Heart right ventricle (tissue), 16 donors: ENCODE measurements at regions not wholly inside any gene's neighbourhood (a gene's known extent, or its start where the extent isn't known, plus 50 kb on each side); places are given as distances from the start of the nearest gene placed in this dataset.

Experiments
- ATAC-seq, 8 donors: fragments of 200-7000 bp; cut with Tn5 transposase; one replicate each; pipeline ENCODE4 v1.9.1; 2020; ENCODE audit warnings: mild to moderate bottlenecking in 8 of 8, moderate library complexity in 8 of 8, moderate number of reproducible peaks in 1 of 8
- DNase-seq, 2 donors: peaks; one replicate each; pipeline ENCODE4 v3.0.0-alpha.2; 2020
- H3K27ac ChIP-seq, 10 donors: fragments of 200-600 bp; sonication (generic) in 2 of 10; one replicate each; pipeline versions ENCODE4 v1.5.0 to v1.8.0; 2020 to 2022; ENCODE audit warnings: mild to moderate bottlenecking in 3 of 10
- H3K27me3 ChIP-seq, 7 donors: fragments of 200-600 bp; one replicate each; pipeline ENCODE4 v1.8.0; 2021 to 2022; ENCODE audit warnings: mild to moderate bottlenecking in 2 of 7
- H3K36me3 ChIP-seq, 9 donors: fragments of 200-600 bp; sonication (generic) in 1 of 9; one replicate each; pipeline versions ENCODE4 v1.5.0 to v1.8.0; 2020 to 2022; ENCODE audit warnings: mild to moderate bottlenecking in 2 of 9
- H3K4me1 ChIP-seq, 9 donors: fragments of 200-600 bp; sonication (generic) in 1 of 9; one replicate each; pipeline versions ENCODE4 v1.5.0 to v1.8.0; 2020 to 2022; ENCODE audit warnings: mild to moderate bottlenecking in 4 of 9
- H3K4me3 ChIP-seq, 10 donors: fragments of 200-600 bp; sonication (generic) in 2 of 10; one replicate each; pipeline versions ENCODE4 v1.5.0 to v1.8.0; 2020 to 2022; ENCODE audit warnings: mild to moderate bottlenecking in 7 of 10, moderate library complexity in 2 of 10
- H3K9me3 ChIP-seq, 11 donors: fragments of 200-600 bp in 10 of 11; sonication (generic) in 2 of 11; one replicate each; pipeline versions ENCODE4 v1.5.0 to v1.8.0; 2013 to 2022; ENCODE audit warnings: mild to moderate bottlenecking in 2 of 11, control low read depth in 1 of 11, moderate library complexity in 1 of 11
- WGBS, 2 donors: extraction: QIAGEN DNeasy Blood & Tissue Kit; methylation state at CpG; one replicate each; pipeline ENCODE4 v1.1.7; 2013; ENCODE audit warnings: inconsistent platforms in 1 of 2; 5-methylcytosine and 5-hydroxymethylcytosine counted together
- intact Hi-C, 10 donors: fragments of 100-400 bp; cut with DNase I; formaldehyde crosslinking; loops; one replicate each; pipeline versions ENCODE4 v1.11.1 to v1.14.2; 2022
- TF ChIP-seq, protein P1 (sequence below), 9 donors: fragments of 200-600 bp; sonication (generic) in 2 of 9; IDR thresholded peaks; one replicate each; pipeline versions ENCODE4 v1.5.0 to v1.8.0; 2021 to 2022; ENCODE audit warnings: antibody characterized with exemption in 9 of 9, mild to moderate bottlenecking in 5 of 9, moderate library complexity in 1 of 9
- donor health status: Arrhythmogenic right ventricular cardiomyopathy.
- donor health status: ischemic (EF 13 %, LVEDD 7.1; RV severe dilation, severe dysfunction).
- donor health status: healthy with polysubstance abuse.
- donor health status: DM: no; HTN: yes; CAD: no.
- donor health status: DM: no; HTN: no; CAD: no.
- donor health status: ischemic (EF 25% LVEDD 6.9; RV normal size, moderate dysfunction).
- donor health status: ischemic (EF 25% LVEDD 5.7; RV mildly dilated, moderate dysfunction).
- donor health status: healthy.
- donor health status: DM: yes; HTN: yes; CAD: no.
- donor health status: Ischemic cardiomyopathy.
- donor health status: ischemic (EF 35%, LVEDD 5.7; RV mildly dilated, moderate dysfunction).
- donor health status: nonischemic (EF 11% LVEDD 7.7; RV severe dilation, severe dysfunction).
- donor health status: DM: yes; HTN: yes; CAD: no.
- donor health status: PGD.
- donor health status: ischemic (EF 29% LVEDD 5.4; RV normal size, mild dysfunction).
- donor health status: nonischemic (EF 23%, LVEDD 6.1; RV moderate dilation, normal function).

GRCh38 chr15:96047255-96047931 is 283.1 kb upstream of the NR2F2 start:
- Histone ChIP-seq H3K4me1 (peaks cover 6 to 40% (median 23%) of the 10 kb centered on the region in 9 donors), H3K9me3 (peaks cover 0 to 6% (median 0%) of the 10 kb centered on the region in 11 donors), H3K36me3 (no peaks in the 10 kb centered on the region), H3K4me3 (peak overlapping the region in 3 of 10 donors; percentile 17 to 23 (median 18)), H3K27me3 (peaks cover 0 to 13% (median 0%) of the 10 kb centered on the region in 7 donors), H3K27ac (peak overlapping the region; percentile 3 to 76 (median 49))
- DNase-seq = peak in 1 of 2 donors; percentile 18
- TF ChIP-seq, protein P1, sequence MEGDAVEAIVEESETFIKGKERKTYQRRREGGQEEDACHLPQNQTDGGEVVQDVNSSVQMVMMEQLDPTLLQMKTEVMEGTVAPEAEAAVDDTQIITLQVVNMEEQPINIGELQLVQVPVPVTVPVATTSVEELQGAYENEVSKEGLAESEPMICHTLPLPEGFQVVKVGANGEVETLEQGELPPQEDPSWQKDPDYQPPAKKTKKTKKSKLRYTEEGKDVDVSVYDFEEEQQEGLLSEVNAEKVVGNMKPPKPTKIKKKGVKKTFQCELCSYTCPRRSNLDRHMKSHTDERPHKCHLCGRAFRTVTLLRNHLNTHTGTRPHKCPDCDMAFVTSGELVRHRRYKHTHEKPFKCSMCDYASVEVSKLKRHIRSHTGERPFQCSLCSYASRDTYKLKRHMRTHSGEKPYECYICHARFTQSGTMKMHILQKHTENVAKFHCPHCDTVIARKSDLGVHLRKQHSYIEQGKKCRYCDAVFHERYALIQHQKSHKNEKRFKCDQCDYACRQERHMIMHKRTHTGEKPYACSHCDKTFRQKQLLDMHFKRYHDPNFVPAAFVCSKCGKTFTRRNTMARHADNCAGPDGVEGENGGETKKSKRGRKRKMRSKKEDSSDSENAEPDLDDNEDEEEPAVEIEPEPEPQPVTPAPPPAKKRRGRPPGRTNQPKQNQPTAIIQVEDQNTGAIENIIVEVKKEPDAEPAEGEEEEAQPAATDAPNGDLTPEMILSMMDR (IDR thresholded peaks at IDR 0.05) = no peak
- ATAC-seq = peak; percentile 56 to 91 (median 74)
- WGBS, 2 donors = 11 to 15% methylated on average over 14 of the region's 14 CpGs
- intact Hi-C loops = no loop called here

- no peak for DNase-seq
- Histone ChIP-seq H3K36me3 (no peaks in the 10 kb centered on the region), H3K9me3 (peaks cover 0 to 6% (median 0%) of the 10 kb centered on the region in 11 donors), H3K27ac (peak overlapping the region in 1 of 10 donors; percentile 60), H3K4me1 (peaks cover 10 to 48% (median 40%) of the 10 kb centered on the region in 9 donors), H3K27me3 (peaks cover 0 to 32% (median 0%) of the 10 kb centered on the region in 7 donors), H3K4me3 (no peak overlapping the region)
- TF ChIP-seq, protein P1 (IDR thresholded peaks at IDR 0.05) = no peak
- intact Hi-C loops = no loop called here
- 56 to 68% methylated on average over 2 of the region's 2 CpGs for WGBS, 2 donors
- no peak for ATAC-seq
Measured at GRCh38 chr15:96049323-96049722, 281.2 kb upstream of the NR2F2 start.

GRCh38 chr15:96049766-96050165 is 280.7 kb upstream of the NR2F2 start:
- intact Hi-C loops = loop anchor here in 1 of 10 donors (10.0 kb wide), 1 partner anchor 285 kb away; the partner anchor contains the start of gene NR2F2
- TF ChIP-seq, protein P1 (IDR thresholded peaks at IDR 0.05) = no peak
- no peak for ATAC-seq

DNA sequence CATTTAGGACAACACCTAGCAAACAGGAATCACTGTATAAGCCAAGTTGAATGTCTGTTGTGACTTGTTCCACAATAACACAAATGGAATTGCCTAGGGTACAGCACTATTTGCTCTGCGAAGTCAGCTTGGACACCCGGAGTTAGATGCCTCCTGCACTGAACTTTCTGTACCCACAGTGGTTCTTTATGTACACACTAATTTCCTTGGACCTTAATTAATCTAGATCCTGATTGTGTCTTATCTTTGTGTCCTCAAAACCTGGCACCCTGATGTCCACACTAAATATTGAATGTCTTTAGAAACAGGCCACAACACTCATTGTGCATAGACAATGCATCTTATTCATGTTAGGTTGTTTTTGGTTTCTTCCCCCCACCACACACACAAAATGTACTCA is 278.9 kb upstream of the NR2F2 start:
- H3K4me1 ChIP-seq = peaks cover 10 to 47% (median 36%) of the 10 kb centered on the region in 9 donors
- peaks cover 0 to 44% (median 0%) of the 10 kb centered on the region in 7 donors for H3K27me3 ChIP-seq
- TF ChIP-seq, protein P1 (IDR thresholded peaks at IDR 0.05) = no peak
- intact Hi-C loops = loop anchor here in 1 of 10 donors (10.0 kb wide), 1 partner anchor 283 kb away; the partner anchor contains the start of gene NR2F2
- no peaks in the 10 kb centered on the region for H3K36me3 ChIP-seq
- 77 to 78% methylated on average over 2 of the region's 2 CpGs for WGBS, 2 donors
- peaks cover 0 to 6% (median 0%) of the 10 kb centered on the region in 11 donors for H3K9me3 ChIP-seq
- no peak for DNase-seq
- peak overlapping the region in 1 of 10 donors; percentile 84 for H3K27ac ChIP-seq
- no peak overlapping the region for H3K4me3 ChIP-seq
- no peak for ATAC-seq

More at GRCh38 chr15:96049766-96050165, 280.7 kb upstream of the NR2F2 start:
- Histone ChIP-seq H3K4me3 (no peak overlapping the region), H3K27ac (no peak overlapping the region), H3K4me1 (peaks cover 10 to 50% (median 40%) of the 10 kb centered on the region in 9 donors), H3K36me3 (no peaks in the 10 kb centered on the region), H3K9me3 (peaks cover 0 to 6% (median 0%) of the 10 kb centered on the region in 11 donors), H3K27me3 (peaks cover 0 to 36% (median 0%) of the 10 kb centered on the region in 7 donors)
- no peak for DNase-seq
- WGBS, 2 donors = 89 to 92% methylated on average over 1 of the region's 1 CpG
